ENCODE measurements at regions not wholly inside any gene's neighbourhood (a gene's known extent, or its start where the extent isn't known, plus 50 kb on each side); places are given as distances from the start of the nearest gene placed in this dataset.

DNA sequence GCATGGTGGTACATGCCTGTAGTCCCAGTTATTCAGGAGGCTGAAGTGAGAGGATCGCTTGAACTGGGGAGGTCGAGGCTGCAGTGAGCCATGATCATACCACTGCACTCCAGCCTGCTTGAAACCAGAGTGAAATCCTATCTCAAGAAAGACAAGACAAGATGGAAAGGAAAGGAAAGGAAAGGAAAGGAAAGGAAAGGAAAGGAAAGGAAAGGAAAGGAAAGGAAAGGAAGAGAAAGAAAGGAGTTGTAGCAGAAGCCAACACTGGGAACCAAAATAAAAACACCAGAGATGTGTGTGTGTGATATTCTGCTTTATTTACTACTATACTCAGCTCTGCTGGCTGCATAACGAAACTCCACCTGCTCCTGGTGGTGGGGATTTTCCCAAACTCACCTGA is 115.3 kb downstream of the DRD1 start:
- no peak for ATAC-seq
- TF ChIP-seq ETV6 (CRISPR knock-in tag; IDR thresholded peaks at IDR 0.05) (no peak), ZNF232 (CRISPR knock-in tag; IDR thresholded peaks at IDR 0.05) (no peak), GTF2I (CRISPR knock-in tag; conservative IDR thresholded peaks at IDR 0.05) (no peak), ZNF281 (CRISPR knock-in tag; IDR thresholded peaks at IDR 0.05) (no peak), ZNF138 (CRISPR knock-in tag; conservative IDR thresholded peaks at IDR 0.05) (no peak), TP53 (CRISPR knock-in tag; IDR thresholded peaks at IDR 0.05) (no peak), IRF1 (CRISPR knock-in tag; IDR thresholded peaks at IDR 0.05) (no peak), KAT7 (CRISPR knock-in tag; IDR thresholded peaks at IDR 0.05; ENCODE audit: borderline replicate concordance) (no peak), ARID4B (CRISPR knock-in tag; IDR thresholded peaks at IDR 0.05; ENCODE audit: borderline replicate concordance) (no peak), ATF3 (CRISPR knock-in tag; conservative IDR thresholded peaks at IDR 0.05) (no peak), ZNF396 (CRISPR knock-in tag; IDR thresholded peaks at IDR 0.05; ENCODE audit: borderline replicate concordance) (no peak)
- TF ChIP-seq, protein P1, sequence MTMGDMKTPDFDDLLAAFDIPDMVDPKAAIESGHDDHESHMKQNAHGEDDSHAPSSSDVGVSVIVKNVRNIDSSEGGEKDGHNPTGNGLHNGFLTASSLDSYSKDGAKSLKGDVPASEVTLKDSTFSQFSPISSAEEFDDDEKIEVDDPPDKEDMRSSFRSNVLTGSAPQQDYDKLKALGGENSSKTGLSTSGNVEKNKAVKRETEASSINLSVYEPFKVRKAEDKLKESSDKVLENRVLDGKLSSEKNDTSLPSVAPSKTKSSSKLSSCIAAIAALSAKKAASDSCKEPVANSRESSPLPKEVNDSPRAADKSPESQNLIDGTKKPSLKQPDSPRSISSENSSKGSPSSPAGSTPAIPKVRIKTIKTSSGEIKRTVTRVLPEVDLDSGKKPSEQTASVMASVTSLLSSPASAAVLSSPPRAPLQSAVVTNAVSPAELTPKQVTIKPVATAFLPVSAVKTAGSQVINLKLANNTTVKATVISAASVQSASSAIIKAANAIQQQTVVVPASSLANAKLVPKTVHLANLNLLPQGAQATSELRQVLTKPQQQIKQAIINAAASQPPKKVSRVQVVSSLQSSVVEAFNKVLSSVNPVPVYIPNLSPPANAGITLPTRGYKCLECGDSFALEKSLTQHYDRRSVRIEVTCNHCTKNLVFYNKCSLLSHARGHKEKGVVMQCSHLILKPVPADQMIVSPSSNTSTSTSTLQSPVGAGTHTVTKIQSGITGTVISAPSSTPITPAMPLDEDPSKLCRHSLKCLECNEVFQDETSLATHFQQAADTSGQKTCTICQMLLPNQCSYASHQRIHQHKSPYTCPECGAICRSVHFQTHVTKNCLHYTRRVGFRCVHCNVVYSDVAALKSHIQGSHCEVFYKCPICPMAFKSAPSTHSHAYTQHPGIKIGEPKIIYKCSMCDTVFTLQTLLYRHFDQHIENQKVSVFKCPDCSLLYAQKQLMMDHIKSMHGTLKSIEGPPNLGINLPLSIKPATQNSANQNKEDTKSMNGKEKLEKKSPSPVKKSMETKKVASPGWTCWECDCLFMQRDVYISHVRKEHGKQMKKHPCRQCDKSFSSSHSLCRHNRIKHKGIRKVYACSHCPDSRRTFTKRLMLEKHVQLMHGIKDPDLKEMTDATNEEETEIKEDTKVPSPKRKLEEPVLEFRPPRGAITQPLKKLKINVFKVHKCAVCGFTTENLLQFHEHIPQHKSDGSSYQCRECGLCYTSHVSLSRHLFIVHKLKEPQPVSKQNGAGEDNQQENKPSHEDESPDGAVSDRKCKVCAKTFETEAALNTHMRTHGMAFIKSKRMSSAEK (CRISPR knock-in tag; IDR thresholded peaks at IDR 0.05; ENCODE audit: borderline replicate concordance): no peak
- TF ChIP-seq, protein P2, sequence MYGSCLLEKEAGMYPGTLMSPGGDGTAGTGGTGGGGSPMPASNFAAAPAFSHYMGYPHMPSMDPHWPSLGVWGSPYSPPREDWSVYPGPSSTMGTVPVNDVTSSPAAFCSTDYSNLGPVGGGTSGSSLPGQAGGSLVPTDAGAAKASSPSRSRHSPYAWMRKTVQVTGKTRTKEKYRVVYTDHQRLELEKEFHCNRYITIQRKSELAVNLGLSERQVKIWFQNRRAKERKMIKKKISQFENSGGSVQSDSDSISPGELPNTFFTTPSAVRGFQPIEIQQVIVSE (CRISPR knock-in tag; IDR thresholded peaks at IDR 0.05; ENCODE audit: borderline replicate concordance): no peak
- TF ChIP-seq, protein P3, sequence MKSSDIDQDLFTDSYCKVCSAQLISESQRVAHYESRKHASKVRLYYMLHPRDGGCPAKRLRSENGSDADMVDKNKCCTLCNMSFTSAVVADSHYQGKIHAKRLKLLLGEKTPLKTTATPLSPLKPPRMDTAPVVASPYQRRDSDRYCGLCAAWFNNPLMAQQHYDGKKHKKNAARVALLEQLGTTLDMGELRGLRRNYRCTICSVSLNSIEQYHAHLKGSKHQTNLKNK (CRISPR knock-in tag; IDR thresholded peaks at IDR 0.05): no peak
- Mint-ChIP-seq H3K36me3 (no peaks in the 10 kb centered on the region), H3K27ac (no peak overlapping the region), H3K27me3 (ENCODE audit: low read depth) (no peaks in the 10 kb centered on the region; the same call in 1 of the 2 replicates), H3K4me3 (no peak overlapping the region), H3K9me3 (0 out of 2 replicates have a peak, but pooled peaks cover 4% of the 10 kb centered on the region), H3K4me1 (peaks cover 16% of the 10 kb centered on the region)
- CTCF ChIA-PET: interaction anchor here (2.0 kb wide), 1 partner anchor 136 kb away, joined by 5 read pairs; no protein-coding TSS in a partner anchor
- POLR2A ChIA-PET: no interaction called here
- DNase-seq (ENCODE audit: low spot score): no peak

Data from WTC11 (cell line).